Panc1 (cell line): ENCODE measurements at regions not wholly inside any gene's neighbourhood (a gene's known extent, or its start where the extent isn't known, plus 50 kb on each side); places are given as distances from the start of the nearest gene placed in this dataset.
"Not testable (repeated sequence)": the region's sequence is repeated elsewhere in the genome, so short reads cannot be mapped to it uniquely, and the experiment has no call there.

Source experiments
- CTCF ChIP-seq: fragments of 450-650 bp; IDR thresholded peaks from 2 replicates; pipeline ENCODE4 v1.5.1; 2017; ENCODE audit warnings: mild to moderate bottlenecking
- TF ChIP-seq, protein P1 (sequence below), 2 experiments: IDR thresholded peaks; 2 replicates each; pipeline ENCODE4 v1.6.1; 2011 to 2012; ENCODE audit warnings: low read depth in 2 of 2, control low read depth in 1 of 2, low read length in 1 of 2, mild to moderate bottlenecking in 1 of 2, moderate library complexity in 1 of 2; ENCODE audit not compliant: insufficient read depth in 1 of 2

DNA sequence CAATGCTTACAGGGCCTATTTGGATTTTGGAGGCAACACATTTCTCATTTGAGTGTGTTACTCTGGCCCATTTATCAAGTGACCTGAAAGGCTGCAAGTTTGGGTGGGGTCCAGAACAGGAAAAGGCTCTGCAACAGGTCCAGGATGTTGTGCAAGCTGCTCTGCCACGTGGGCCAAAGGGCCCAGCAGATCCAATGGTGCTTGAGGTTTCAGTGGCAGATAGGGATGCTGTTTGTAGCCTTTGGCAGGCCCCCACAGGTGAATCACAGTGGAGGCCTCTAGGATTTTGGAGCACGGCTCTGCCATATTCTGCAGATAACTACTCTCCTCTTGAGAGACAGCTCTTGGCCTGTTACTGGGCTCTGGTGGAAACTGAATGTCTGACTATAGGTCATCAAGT is 412.2 kb upstream of the SMIM21 start:
- TF ChIP-seq, protein P1, sequence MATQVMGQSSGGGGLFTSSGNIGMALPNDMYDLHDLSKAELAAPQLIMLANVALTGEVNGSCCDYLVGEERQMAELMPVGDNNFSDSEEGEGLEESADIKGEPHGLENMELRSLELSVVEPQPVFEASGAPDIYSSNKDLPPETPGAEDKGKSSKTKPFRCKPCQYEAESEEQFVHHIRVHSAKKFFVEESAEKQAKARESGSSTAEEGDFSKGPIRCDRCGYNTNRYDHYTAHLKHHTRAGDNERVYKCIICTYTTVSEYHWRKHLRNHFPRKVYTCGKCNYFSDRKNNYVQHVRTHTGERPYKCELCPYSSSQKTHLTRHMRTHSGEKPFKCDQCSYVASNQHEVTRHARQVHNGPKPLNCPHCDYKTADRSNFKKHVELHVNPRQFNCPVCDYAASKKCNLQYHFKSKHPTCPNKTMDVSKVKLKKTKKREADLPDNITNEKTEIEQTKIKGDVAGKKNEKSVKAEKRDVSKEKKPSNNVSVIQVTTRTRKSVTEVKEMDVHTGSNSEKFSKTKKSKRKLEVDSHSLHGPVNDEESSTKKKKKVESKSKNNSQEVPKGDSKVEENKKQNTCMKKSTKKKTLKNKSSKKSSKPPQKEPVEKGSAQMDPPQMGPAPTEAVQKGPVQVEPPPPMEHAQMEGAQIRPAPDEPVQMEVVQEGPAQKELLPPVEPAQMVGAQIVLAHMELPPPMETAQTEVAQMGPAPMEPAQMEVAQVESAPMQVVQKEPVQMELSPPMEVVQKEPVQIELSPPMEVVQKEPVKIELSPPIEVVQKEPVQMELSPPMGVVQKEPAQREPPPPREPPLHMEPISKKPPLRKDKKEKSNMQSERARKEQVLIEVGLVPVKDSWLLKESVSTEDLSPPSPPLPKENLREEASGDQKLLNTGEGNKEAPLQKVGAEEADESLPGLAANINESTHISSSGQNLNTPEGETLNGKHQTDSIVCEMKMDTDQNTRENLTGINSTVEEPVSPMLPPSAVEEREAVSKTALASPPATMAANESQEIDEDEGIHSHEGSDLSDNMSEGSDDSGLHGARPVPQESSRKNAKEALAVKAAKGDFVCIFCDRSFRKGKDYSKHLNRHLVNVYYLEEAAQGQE (IDR thresholded peaks at IDR 0.05; ENCODE audit: insufficient read depth in 1 of 2, low read depth in 2 of 2, low read length in 1 of 2) = not testable (repeated sequence)
- TF ChIP-seq CTCF = not testable (repeated sequence)
